ENCODE measurements at regions not wholly inside any gene's neighbourhood (a gene's known extent, or its start where the extent isn't known, plus 50 kb on each side); places are given as distances from the start of the nearest gene placed in this dataset.
"Not testable (repeated sequence)": the region's sequence is repeated elsewhere in the genome, so short reads cannot be mapped to it uniquely, and the experiment has no call there.

DNA sequence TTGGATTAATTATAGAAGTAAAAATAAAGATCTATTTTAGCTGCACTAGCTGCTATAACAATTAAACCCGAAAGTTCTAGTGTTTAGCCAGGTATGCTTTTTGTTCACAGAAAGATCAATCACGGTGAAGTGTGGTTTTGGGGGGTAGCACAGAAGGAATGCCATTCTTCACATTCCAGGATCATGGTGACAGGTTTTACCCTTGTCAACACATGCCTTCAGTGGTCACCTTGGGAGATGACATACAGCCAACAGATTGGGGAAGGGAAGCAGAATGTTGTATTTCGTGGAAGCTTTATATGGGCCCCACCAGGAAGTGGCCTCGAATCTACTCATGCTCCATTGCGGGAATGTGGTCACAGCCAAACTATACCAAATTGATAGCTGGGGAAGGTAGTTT is 753.6 kb downstream of the RAPGEF2 start:
- DNase-seq, result no peak

DNA sequence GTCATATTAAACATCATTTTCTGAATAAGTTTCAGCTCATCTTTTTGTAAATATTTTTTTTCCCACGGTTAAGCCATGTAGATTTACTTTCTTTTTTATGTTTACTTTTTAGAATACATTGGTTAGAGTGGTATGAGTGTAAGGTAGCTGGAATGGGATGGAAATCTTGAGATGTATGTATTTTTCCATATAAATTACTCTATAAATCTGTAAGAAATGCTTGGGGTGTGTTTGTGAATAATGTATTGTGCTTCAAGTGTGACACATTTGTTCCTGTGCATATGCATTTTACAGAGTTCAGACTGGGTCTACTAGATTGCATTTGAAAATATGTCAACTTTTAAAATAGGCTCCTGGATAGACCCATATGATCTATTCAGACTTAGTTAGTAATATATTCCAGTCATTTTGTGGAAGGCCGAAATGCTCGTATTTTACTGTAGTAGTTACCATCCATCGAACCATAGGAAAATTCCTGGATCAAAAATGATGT is 756.8 kb downstream of the RAPGEF2 start:
- DNase-seq, result no peak

GRCh38 chr4:159860945-159861344 is 758.1 kb downstream of the RAPGEF2 start:
- DNase-seq, result no peak

- DNase-seq, result no peak
These were observed 761.5 kb downstream of the RAPGEF2 start for GRCh38 chr4:159864337-159864736.

- DNase-seq, result no peak
These were observed 764.8 kb downstream of the RAPGEF2 start for GRCh38 chr4:159867673-159868072.

DNA sequence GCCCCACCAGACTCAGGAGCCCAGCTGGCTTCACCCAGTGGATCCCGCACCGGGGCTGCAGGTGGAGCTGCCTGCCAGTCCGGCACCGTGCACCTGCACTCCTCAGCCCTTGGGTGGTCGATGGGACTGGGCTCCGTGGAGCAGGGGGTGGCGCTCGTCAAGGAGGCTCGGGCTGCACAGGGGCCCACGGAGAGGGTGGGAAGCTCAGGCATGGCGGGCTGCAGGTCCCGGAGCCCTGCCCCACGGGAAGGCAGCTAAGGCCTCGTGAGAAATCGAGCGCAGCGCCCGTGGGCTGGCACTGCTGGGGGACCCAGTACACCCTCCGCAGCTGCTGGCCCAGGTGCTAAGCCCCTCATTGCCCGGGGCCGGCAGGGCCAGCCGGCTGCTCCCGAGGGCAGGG is 766.1 kb downstream of the RAPGEF2 start:
- DNase-seq, result not testable (repeated sequence)

DNA sequence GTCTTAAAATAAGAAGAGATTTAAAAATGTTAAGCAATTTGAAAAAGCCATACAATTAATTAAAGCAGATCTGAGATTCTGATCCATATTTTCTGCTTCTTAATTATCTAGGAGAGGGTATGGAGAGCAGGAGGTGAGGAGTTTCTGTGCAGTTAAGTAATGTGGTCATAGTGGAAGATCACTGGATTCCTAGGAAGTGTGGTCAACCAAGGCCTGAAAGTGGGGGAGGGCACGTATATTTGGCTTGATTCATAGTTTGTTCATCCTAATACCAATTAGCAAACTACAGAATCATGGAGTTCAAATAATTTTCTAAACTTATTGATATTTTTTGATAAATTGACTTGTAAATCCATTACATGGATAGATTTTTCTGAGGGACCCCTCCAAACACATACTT is 768.3 kb downstream of the RAPGEF2 start:
- no peak for DNase-seq

- DNase-seq, result no peak
These were observed 778.3 kb downstream of the RAPGEF2 start for GRCh38 chr4:159881158-159881557.

DNA sequence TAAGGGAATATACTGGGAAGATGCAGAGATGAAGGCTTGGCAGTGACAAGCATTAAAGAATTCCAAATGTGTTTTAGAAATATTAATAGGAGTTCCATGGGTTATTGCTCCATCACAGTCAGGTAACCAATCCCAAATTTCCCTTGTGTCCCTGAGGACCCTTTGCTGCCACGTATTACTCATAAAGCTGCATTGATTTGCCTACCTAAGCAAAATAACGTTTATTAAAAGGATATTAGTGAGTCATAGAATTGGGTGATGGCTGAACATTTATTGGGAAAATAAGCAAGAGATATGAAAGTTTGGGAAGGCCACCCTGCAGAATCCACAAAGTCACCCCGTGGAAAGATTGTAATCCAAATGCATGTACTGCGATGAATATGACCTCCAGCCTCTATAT is 782.1 kb downstream of the RAPGEF2 start:
- DNase-seq, result no peak

- DNase-seq, result no peak
These were observed 796.7 kb downstream of the RAPGEF2 start for GRCh38 chr4:159899596-159899995.

- DNase-seq, result no peak
These were observed 797.7 kb downstream of the RAPGEF2 start for GRCh38 chr4:159900562-159900961.

DNA sequence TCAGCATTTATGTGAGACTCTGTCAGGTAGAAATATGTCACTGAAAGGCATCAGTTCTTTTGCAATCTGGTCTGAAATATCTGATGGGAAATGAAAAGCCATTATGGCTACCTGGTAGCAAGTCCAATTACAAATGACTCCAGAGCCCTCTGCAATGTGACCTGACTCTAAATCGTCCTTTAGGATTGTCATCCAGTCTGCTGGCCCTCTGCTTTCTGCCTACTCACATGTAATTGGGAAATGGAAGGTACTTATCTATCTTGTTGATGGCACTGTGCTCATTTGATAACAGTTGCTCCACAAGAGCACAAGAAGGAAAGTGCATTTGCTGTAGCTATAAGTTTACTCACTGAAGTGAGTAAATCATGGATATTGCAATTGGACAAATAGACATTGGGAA is 799.8 kb downstream of the RAPGEF2 start:
- DNase-seq, result no peak

DNA sequence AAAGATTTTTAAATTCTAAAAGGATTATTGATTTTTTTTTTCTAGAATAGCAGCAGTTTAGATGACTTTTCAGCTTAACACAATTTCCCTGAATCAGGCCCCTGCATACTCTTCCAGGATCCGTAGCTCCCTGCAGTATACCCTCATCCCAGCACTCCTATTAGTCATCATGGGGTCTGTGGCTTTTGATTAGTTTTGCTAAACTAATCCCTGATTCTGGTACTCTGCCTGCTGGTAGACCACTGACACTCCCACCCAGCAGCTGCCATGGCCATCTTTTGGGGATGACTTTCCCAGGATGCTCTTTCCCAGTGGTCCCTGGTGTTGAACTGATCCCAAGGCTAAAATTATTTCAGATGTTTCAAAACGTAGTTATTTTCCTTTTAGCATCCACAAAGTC is 802.0 kb downstream of the RAPGEF2 start:
- no peak for DNase-seq

- no peak for DNase-seq
These were observed 803.2 kb downstream of the RAPGEF2 start for GRCh38 chr4:159906051-159906450.

- no peak for DNase-seq
These were observed 803.6 kb downstream of the RAPGEF2 start for GRCh38 chr4:159906517-159906916.

DNA sequence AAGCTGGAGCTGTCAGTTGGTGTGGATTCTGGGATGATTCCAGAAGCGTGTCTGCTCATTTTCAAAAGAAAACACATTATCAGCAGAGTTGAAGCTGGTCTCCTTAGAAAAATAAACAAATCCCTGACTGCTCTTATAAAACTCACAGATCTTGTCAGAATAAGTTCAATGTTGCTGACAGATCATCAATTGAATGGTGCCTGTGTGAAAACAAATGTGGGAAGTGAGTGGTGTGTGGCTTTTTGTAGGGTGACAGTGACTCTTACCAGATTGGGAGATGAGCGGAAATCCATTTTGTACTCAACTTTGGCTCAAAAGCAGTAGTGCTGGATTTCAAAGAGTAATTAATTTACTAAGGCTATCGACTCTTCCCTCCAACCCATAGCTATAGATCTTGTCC is 807.8 kb downstream of the RAPGEF2 start:
- DNase-seq, result no peak

- DNase-seq, result no peak
These were observed 819.2 kb downstream of the RAPGEF2 start for GRCh38 chr4:159922119-159922518.

- DNase-seq, result no peak
These were observed 822.9 kb downstream of the RAPGEF2 start for GRCh38 chr4:159925770-159926169.

DNA sequence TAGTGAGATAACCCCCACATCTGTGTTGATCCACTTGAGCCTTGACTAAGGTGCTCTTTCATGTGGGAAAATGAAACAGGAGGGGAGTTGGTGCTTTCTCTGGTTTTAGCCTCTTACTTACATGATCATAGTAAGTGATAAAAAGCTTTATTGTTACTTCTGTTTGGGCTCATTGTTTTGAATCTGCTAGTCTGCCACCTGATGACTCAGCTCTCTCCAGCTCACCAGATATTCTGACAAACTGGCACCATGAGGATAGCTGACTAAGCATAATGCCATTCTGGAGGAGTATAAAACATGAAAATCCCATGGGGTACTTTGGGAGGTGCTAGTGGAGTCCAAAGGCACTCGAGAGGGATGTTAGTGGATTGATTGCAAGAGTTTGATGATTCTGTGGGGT is 824.0 kb downstream of the RAPGEF2 start:
- no peak for DNase-seq

- no peak for DNase-seq
These were observed 824.9 kb downstream of the RAPGEF2 start for GRCh38 chr4:159927781-159928180.

DNA sequence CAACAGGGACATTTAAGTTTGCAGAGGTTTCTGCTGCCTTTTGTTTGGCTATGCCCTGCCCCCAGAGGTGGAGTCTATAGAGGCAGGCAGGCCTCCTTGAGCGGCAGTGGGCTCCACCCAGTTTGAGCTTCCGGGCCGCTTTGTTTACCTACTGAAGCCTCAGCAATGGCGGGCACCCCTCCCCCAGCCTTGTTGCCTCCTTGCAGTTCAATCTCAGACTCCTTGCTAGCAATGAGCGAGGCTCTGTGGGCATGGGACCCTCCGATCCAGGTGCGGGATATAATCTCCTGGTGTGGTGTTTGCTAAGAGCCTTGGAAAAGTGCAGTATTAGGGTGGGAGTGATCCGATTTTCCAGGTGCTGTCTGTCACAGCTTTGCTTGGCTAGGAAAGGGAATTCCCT is 831.7 kb downstream of the RAPGEF2 start:
- not testable (repeated sequence) for DNase-seq

GRCh38 chr4:159937595-159937994 is 834.7 kb downstream of the RAPGEF2 start:
- DNase-seq, result no peak

DNA sequence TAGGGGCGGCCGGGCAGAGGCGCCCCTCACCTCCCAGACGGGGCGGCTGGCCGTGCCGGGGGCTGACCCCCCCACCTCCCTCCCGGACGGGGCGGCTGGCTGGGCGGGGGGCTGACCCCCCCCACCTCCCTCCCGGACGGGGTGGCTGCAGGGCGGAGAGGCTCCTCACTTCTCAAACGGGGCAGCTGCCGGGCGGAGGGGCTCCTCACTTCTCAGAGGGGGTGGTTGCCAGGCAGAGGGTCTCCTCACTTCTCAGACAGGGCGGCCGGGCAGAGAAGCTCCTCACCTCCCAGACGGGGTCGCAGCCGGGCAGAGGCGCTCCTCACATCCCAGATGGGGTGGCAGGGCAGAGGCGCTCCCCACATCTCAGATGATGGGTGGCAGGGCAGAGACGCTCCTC is 836.8 kb downstream of the RAPGEF2 start:
- not testable (repeated sequence) for DNase-seq

DNA sequence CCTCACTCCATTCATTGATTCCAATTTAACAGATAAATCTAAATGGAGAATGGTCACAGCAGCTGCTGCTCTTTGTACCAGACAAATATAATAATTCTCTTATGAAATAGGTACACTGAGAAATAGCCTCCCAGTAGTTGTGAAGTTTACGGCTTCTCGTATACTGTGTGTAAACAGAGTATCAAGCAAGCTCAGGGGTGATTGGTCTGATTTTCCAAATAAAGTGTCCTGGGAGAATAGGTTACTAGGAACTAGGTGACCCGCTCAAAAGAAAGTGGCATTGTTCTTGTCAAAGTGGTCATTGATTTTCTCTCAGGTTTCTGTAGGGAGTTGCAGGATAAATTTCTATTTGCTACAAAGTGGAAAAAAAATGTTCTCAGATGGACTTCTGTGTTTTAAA is 838.2 kb downstream of the RAPGEF2 start:
- no peak for DNase-seq

DNA sequence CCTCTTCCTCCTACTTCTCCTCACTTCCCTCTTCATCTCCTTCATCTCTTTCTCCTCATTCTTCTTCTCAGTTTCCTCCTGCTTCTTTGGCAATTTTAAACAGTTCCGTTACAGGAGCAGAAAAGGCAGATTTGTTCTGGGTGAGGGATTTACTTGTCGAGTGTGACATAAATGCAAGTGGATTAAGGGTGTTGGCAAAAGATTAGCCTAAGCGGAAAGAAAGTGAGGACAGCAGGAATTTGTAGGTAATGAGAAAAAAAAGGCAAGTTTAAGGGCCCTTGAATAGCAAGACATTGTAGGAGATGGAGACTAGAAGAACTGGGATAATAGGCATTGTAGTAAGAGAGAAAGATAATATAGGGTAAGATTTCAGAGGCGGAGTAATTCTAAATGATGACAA is 841.6 kb downstream of the RAPGEF2 start:
- DNase-seq, result no peak

All from suppressor macrophage treated with lipopolysaccharide for 4 hours (primary cell).